NOMO-1 treated with DMSO at 0.1 percent for 48 hours (cell line): ENCODE measurements at regions not wholly inside any gene's neighbourhood (a gene's known extent, or its start where the extent isn't known, plus 50 kb on each side); places are given as distances from the start of the nearest gene placed in this dataset.
"Not testable (repeated sequence)": the region's sequence is repeated elsewhere in the genome, so short reads cannot be mapped to it uniquely, and the experiment has no call there.

Experiments
- DNase-seq: peaks from one replicate; lab custom pipeline; 2025; ENCODE audit not compliant: unreplicated experiment; lab: John Stamatoyannopoulos, UW

DNA sequence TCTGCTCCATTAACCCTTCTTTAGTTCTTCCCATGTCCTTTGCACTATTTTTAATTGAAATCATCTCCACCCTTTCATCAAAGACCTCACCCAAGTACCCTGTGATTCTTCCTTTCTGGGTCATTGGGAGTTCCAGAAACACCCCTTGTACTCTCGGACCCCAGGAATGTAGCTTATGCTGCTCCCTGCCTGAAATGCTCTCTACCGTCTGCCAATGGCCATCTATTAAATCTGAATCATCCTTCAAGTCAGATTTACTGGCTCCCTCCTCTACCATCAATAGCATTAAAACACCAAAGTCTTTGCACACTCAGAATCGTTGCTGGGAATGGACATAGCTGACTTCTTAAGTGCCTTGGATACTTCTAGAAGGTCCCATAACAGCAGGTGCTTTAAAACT, 73.2 kb upstream of the GADD45A start:
- no peak for DNase-seq

- DNase-seq: no peak
Measured at GRCh38 chr1:67612788-67613241, 72.2 kb upstream of the GADD45A start.

- not testable (repeated sequence) for DNase-seq
Measured at GRCh38 chr1:67613479-67613878, 71.5 kb upstream of the GADD45A start.

DNA sequence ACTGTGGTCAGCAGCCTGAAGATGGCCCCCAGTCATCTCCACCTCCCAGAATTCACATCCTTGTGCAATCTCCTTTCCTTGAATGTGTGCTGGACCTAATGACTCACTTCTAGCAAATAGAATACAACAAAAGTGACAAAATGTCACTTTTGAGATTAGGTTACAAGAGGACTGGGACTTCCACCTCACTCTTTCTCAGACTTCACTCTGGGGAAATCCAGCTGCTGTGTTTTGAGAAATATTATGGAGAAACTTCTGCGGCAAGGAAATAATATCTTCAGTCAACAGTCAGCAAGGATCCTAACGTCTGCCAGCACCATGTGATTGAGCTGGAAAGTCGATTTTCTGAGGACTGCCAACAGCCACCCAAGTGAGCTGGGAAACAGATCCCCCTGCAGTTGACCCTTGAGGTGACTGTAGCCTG, 70.5 kb upstream of the GADD45A start:
- DNase-seq: no peak

- no peak for DNase-seq
Measured at GRCh38 chr1:67615886-67616285, 69.1 kb upstream of the GADD45A start.

GRCh38 chr1:67616394-67616985, 68.5 kb upstream of the GADD45A start:
- no peak for DNase-seq

- DNase-seq: no peak
Measured at GRCh38 chr1:67618285-67619018, 66.5 kb upstream of the GADD45A start.

DNA sequence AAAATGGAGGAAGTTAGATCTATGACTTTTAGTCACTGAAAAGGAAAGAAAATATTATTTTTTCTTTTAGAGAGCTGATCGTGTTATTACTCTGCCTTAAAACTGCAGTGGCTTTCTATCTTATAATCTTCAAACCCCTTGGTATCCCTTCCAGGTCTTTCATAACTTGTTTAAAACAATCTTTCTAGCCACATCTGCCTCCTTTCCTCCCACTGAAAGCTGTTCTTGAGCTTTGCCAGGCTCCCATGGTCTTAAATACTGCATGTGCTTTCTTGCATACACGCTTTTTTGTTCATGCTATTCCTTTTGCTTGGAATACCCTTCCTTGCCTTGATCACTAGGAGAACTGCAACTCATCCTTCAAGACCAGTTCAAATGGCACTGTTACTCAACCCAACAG, 65.9 kb upstream of the GADD45A start:
- DNase-seq: no peak

- no peak for DNase-seq
Measured at GRCh38 chr1:67623906-67624305, 61.1 kb upstream of the GADD45A start.

- no peak for DNase-seq
Measured at GRCh38 chr1:67624680-67625079, 60.3 kb upstream of the GADD45A start.

GRCh38 chr1:67626090-67626860, 58.7 kb upstream of the GADD45A start:
- DNase-seq: no peak

DNA sequence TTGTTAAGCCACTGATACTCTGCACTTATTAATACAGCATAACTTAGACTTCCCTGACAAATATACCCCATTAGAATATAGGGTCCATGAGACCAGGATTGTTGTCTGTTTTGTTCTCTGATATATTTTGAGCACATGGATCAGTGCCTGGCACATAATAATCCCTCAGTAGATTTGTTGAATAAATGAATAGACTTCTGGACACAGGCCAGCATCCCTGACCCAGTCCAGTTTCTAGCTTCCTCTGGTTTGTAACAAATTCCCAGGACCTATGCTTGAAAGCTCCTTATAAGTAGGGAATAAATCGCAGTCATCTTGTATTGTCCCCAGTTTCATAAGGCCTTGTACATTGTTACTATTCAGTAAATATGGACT, 58.2 kb upstream of the GADD45A start:
- no peak for DNase-seq

GRCh38 chr1:67627336-67627735, 57.7 kb upstream of the GADD45A start:
- DNase-seq: no peak

GRCh38 chr1:67627906-67628305, 57.1 kb upstream of the GADD45A start:
- no peak for DNase-seq

DNA sequence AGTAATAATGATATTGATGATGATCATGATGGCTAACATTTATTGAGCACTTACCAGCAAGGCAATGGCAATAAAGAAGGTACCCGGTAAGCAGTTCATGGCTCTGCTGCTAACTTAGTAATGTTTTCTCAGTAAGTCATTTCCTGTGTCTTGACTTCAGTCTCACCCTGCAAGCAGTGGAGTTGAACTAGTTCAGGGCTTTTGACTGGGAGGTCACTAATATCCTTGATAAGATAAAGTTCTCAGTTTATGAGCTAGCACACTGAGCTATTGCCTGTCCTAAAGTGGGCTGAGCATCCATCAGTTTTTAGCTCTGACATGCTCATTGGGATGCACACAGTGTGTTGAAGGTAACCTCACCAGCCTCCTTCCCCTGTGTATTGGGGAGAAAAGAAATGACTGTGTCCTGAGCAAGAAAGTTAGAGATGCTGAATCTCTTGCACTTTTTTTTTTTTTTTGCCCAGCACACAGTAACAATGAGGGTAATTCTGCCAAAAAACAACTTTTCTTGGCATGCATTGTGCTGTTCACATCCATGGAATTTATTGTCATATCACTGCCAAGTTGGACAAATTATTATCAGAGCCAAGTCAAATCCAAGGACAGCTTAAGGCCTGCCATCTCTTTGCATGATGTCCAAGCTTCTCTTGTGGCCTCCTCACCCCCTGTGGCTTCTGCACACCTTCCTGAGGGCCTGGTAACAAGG, 55.5 kb upstream of the GADD45A start:
- no peak for DNase-seq

DNA sequence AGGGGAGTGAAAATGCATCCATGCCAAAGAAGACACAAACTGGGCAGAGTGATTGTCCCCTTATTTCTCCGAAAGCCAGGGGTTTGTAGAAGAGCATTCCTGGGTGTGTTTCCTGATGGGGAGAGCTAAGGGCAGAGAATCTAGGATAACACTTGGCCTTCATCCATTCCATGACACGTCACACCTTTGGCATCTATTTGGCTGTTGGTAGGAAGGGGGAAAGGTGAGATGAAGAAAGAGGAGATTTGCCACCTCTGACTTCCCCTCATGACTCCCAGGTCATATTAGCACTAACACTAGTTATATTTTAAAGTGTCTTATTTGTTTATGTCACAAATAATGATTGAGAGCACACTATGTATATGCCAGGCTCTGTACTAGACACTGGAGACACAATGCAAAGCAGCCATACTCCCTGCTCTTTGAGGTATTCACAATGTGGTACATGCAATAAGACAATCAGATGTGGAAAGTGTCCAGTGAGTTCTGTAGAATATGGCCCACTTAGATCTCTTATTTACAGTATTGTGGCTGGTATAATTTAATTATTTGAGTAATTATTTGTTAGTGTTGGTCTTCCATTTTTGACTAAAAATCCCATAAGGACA, 54.5 kb upstream of the GADD45A start:
- no peak for DNase-seq

- DNase-seq: no peak
Measured at GRCh38 chr1:67632356-67632755, 52.6 kb upstream of the GADD45A start.

- no peak for DNase-seq
Measured at GRCh38 chr1:67632811-67633655, 52.0 kb upstream of the GADD45A start.

- DNase-seq: peak; percentile 0
Measured at GRCh38 chr1:67634396-67634935, 50.5 kb upstream of the GADD45A start.
